Mesenchymal stem cell (in vitro differentiated cells and primary cell): ENCODE measurements at regions not wholly inside any gene's neighbourhood (a gene's known extent, or its start where the extent isn't known, plus 50 kb on each side); places are given as distances from the start of the nearest gene placed in this dataset.
A peak's percentile ranks its signal among the peaks of the same experiment; 100 is the strongest.

Experiments
- DNase-seq: peaks from one replicate; pipeline ENCODE4 v3.0.0-alpha.2; 2013
- H2AFZ ChIP-seq: one replicate; pipeline ENCODE4 v1.6.1; 2013; ENCODE audit warnings: low read depth, mild to moderate bottlenecking, control low read depth, inconsistent platforms, low read length, moderate library complexity
- H2AK5ac ChIP-seq: 2 replicates; pipeline ENCODE4 v1.6.1; 2013; ENCODE audit warnings: low read length, moderate library complexity, mild to moderate bottlenecking, inconsistent platforms; ENCODE audit not compliant: severe bottlenecking
- H2BK120ac ChIP-seq: one replicate; pipeline ENCODE4 v1.6.1; 2013; ENCODE audit warnings: low read depth, mild to moderate bottlenecking, inconsistent platforms, low read length, moderate library complexity
- H2BK12ac ChIP-seq, 2 experiments: one replicate each; pipeline ENCODE4 v1.6.1; 2013; ENCODE audit warnings: inconsistent platforms in 2 of 2, low read length in 2 of 2, mild to moderate bottlenecking in 2 of 2, moderate library complexity in 2 of 2, control low read depth in 1 of 2
- H2BK15ac ChIP-seq: one replicate; pipeline ENCODE4 v1.6.1; 2013; ENCODE audit warnings: mild to moderate bottlenecking, low read depth, inconsistent platforms; ENCODE audit not compliant: poor library complexity, severe bottlenecking
- H2BK5ac ChIP-seq: 2 replicates; pipeline ENCODE4 v1.6.1; 2013; ENCODE audit warnings: low read depth, mild to moderate bottlenecking, low read length, control low read depth, inconsistent platforms; ENCODE audit not compliant: poor library complexity, severe bottlenecking
- H3K14ac ChIP-seq, 2 experiments: one replicate each; pipeline ENCODE4 v1.6.1; 2013; ENCODE audit warnings: inconsistent platforms in 2 of 2, low read length in 2 of 2, control low read depth in 1 of 2, mild to moderate bottlenecking in 1 of 2, moderate library complexity in 1 of 2
- H3K18ac ChIP-seq, 2 experiments: one replicate each; pipeline ENCODE4 v1.6.1; 2013; ENCODE audit warnings: inconsistent platforms in 2 of 2, low read length in 2 of 2, control low read depth in 1 of 2, low read depth in 1 of 2, mild to moderate bottlenecking in 1 of 2
- H3K23ac ChIP-seq, 2 experiments: one replicate each; pipeline ENCODE4 v1.6.1; 2013; ENCODE audit warnings: inconsistent platforms in 2 of 2, low read length in 2 of 2, mild to moderate bottlenecking in 2 of 2, moderate library complexity in 2 of 2, control low read depth in 1 of 2
- H3K27ac ChIP-seq: 2 replicates; pipeline ENCODE4 v1.5.1; 2013; ENCODE audit warnings: mild to moderate bottlenecking, moderate library complexity, low read length, control low read depth, inconsistent platforms; ENCODE audit not compliant: poor library complexity, severe bottlenecking
- H3K27me3 ChIP-seq, 2 experiments: 2 replicates each; pipeline versions ENCODE4 v1.6.1 to v1.7.0; 2013; ENCODE audit warnings: low read length in 2 of 2, mild to moderate bottlenecking in 2 of 2, moderate library complexity in 2 of 2, control low read depth in 1 of 2, inconsistent platforms in 1 of 2; ENCODE audit not compliant: control insufficient read depth in 1 of 2, insufficient read depth in 1 of 2
- H3K36me3 ChIP-seq, 2 experiments: 2 replicates each; pipeline versions ENCODE4 v1.6.1 to v1.7.0; 2013; ENCODE audit warnings: low read length in 2 of 2, control low read depth in 1 of 2, inconsistent platforms in 1 of 2, low read depth in 1 of 2, mild to moderate bottlenecking in 1 of 2; ENCODE audit not compliant: insufficient read depth in 2 of 2, control insufficient read depth in 1 of 2
- H3K4ac ChIP-seq, 2 experiments: one replicate each; pipeline ENCODE4 v1.6.1; 2013; ENCODE audit warnings: inconsistent platforms in 2 of 2, low read length in 2 of 2, mild to moderate bottlenecking in 2 of 2, moderate library complexity in 2 of 2, control low read depth in 1 of 2, low read depth in 1 of 2
- H3K4me1 ChIP-seq: 2 replicates; pipeline ENCODE4 v1.6.1; 2013; ENCODE audit warnings: low read depth, low read length, control low read depth; ENCODE audit not compliant: control insufficient read depth, insufficient read depth
- H3K4me2 ChIP-seq: 2 replicates; pipeline ENCODE4 v1.6.1; 2013; ENCODE audit warnings: low read length, mild to moderate bottlenecking, inconsistent platforms; ENCODE audit not compliant: poor library complexity, severe bottlenecking
- H3K4me3 ChIP-seq, 2 experiments: 2 replicates each; pipeline versions ENCODE4 v1.5.1 to v1.7.0; 2013; ENCODE audit warnings: low read length in 2 of 2, mild to moderate bottlenecking in 2 of 2, control low read depth in 1 of 2, low read depth in 1 of 2; ENCODE audit not compliant: insufficient read depth in 1 of 2
- H3K79me1 ChIP-seq: replicated peaks from 2 replicates; pipeline ENCODE4 v1.6.1; 2013; ENCODE audit warnings: mild to moderate bottlenecking, control low read depth, low read length, inconsistent platforms; ENCODE audit not compliant: poor library complexity, severe bottlenecking
- H3K9ac ChIP-seq: 2 replicates; pipeline ENCODE4 v1.7.0; 2013; ENCODE audit warnings: mild to moderate bottlenecking, low read length, moderate library complexity
- H3K9me3 ChIP-seq: 2 replicates; pipeline ENCODE4 v1.7.0; 2013; ENCODE audit warnings: mild to moderate bottlenecking, low read length; ENCODE audit not compliant: control insufficient read depth
- H4K8ac ChIP-seq: one replicate; pipeline ENCODE4 v1.6.1; 2013; ENCODE audit warnings: inconsistent platforms, mild to moderate bottlenecking, low read length, moderate library complexity
- H4K91ac ChIP-seq: one replicate; pipeline ENCODE4 v1.6.1; 2013; ENCODE audit warnings: mild to moderate bottlenecking, low read length, inconsistent platforms
- WGBS: methylation state at CpG from one replicate; pipeline ENCODE4 v1.1.7; 2013; ENCODE audit warnings: mixed read lengths; 5-methylcytosine and 5-hydroxymethylcytosine counted together

DNA sequence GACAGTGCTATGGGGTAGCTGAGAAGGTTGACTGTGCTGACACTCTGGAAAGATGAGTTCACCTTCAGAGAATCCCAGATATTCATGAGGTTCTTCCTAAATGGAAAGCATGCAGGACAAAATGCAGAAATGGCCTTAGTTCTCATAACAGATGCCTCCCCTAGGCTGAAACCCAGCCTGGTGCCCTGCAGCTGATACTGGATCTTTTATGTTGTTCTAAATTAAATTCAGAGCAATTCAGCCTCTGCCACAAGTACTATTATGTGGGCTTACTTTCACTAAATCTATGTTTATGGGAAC, 172.0 kb upstream of the SERPINE2 start:
- H2BK120ac ChIP-seq, result no peak overlapping the region
- H3K4me3 ChIP-seq, result no peak overlapping the region
- no peak overlapping the region for H3K23ac ChIP-seq
- H3K27ac ChIP-seq, result no peak overlapping the region
- H3K9ac ChIP-seq, result no peak overlapping the region
- no peak overlapping the region for H2AFZ ChIP-seq
- no peak overlapping the region for H4K8ac ChIP-seq
- H2BK5ac ChIP-seq, result no peak overlapping the region
- no peak overlapping the region for H2AK5ac ChIP-seq
- H2BK15ac ChIP-seq, result no peak overlapping the region
- no peaks in the 10 kb centered on the region for H3K36me3 ChIP-seq
- no peak overlapping the region for H3K4me2 ChIP-seq
- H4K91ac ChIP-seq, result no peak overlapping the region
- peaks cover 6% of the 10 kb centered on the region for H3K4me1 ChIP-seq
- H3K79me1 ChIP-seq, result no peaks in the 10 kb centered on the region
- H2BK12ac ChIP-seq, result no peak overlapping the region
- H3K4ac ChIP-seq, result no peak overlapping the region
- DNase-seq, result no peak
- no peaks in the 10 kb centered on the region for H3K9me3 ChIP-seq
- no peak overlapping the region for H3K18ac ChIP-seq
- no peak overlapping the region for H3K14ac ChIP-seq
- H3K27me3 ChIP-seq, result no peaks in the 10 kb centered on the region

DNA sequence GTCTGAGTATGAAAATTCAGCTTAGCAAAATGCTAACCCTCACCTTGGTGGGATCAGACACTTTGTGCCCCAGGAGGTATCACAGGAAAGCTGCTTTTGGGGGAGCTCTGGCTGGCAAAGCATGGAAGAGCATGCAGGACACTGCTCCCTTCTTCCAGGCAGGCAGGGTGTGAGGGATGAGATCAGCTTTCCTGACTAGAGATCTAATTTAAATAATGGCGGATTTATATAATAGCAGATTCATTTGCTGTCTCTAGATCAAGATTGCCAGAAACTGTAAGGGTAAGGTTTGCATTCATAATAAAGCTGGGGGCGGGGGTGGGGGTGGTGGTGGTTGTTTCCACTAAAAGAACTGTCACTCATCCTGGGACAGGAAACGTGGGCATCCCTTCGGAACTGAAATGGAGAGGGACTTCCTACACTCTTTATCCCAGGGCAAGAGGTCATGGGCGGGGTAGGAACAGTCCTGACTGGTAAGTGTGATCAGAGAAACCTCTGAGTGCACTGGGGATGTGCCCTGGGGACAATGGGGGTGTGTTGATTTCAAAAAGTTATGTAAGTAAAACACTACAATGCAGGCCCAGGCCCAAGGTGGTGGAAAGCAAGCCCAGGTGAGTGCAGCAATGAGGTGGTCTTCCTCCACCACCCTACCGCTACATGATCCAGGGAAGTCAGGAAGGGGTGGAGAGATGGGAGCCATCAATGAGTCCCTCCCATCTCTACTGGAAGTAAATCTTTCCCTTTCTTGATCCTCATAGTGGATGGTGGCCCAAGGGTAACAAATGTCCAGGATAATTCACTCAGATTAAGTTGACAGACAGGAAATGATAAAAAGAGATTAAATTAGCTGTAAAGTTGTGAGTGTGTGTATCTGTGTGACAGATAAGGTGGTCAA, 171.4 kb upstream of the SERPINE2 start:
- Histone ChIP-seq H3K4me3 (no peak overlapping the region), H3K18ac (no peak overlapping the region), H3K9me3 (no peaks in the 10 kb centered on the region), H3K9ac (no peak overlapping the region), H3K4me1 (peaks cover 5% of the 10 kb centered on the region), H4K8ac (no peak overlapping the region), H2BK5ac (no peak overlapping the region), H2BK15ac (no peak overlapping the region), H3K79me1 (no peaks in the 10 kb centered on the region), H3K23ac (peak overlapping the region in 1 of 2 experiments; percentile 46), H3K27ac (no peak overlapping the region), H3K14ac (no peak overlapping the region), H3K4ac (no peak overlapping the region), H2AFZ (no peak overlapping the region), H3K4me2 (no peak overlapping the region), H3K27me3 (no peaks in the 10 kb centered on the region), H3K36me3 (no peaks in the 10 kb centered on the region), H4K91ac (no peak overlapping the region), H2BK120ac (no peak overlapping the region), H2AK5ac (no peak overlapping the region), H2BK12ac (no peak overlapping the region)
- WGBS, result 96% methylated on average over 3 of the region's 6 CpGs
- DNase-seq, result no peak

DNA sequence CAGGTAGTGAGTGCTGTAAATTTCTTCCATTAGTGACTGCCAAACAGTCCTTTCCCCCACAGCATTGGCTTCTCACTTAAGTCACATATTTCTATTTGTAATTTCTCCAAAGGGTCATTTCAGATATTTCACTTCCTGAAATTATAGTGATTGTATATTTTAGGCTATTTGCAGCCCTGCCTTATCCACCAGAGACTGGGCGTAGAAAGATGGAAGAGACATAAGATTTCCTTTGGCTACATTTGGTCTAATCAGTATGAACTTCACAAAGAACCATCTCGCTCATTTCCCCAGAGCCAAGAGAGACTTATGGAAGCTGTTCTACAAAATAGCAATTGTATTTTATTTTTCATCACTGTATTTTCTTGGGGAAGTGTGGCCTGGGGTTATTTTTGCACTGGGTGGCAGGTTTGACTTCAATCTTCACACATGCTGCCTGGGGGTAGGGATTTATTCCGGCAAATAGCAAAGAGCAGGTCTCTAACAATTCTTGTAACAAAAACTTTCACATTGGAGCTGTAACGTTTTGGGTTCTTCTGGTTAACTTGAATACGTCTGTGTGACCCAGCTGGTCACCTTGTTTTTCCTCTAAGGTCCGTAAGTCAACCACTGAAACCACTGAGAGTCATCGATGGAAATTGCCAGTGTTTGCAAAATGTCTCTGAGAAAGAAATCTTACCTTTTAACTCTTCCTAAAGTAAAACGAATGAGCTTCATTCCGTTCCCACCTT, 170.6 kb upstream of the SERPINE2 start:
- Histone ChIP-seq H3K4me1 (peaks cover 4% of the 10 kb centered on the region), H2BK5ac (no peak overlapping the region), H4K8ac (no peak overlapping the region), H3K9me3 (no peaks in the 10 kb centered on the region), H3K9ac (no peak overlapping the region), H3K4me2 (no peak overlapping the region), H2AK5ac (no peak overlapping the region), H3K18ac (no peak overlapping the region), H3K4me3 (no peak overlapping the region), H2BK120ac (no peak overlapping the region), H3K27me3 (no peaks in the 10 kb centered on the region), H4K91ac (no peak overlapping the region), H3K36me3 (no peaks in the 10 kb centered on the region), H3K23ac (no peak overlapping the region), H2BK12ac (no peak overlapping the region), H3K79me1 (no peaks in the 10 kb centered on the region), H3K4ac (no peak overlapping the region), H2AFZ (no peak overlapping the region), H3K27ac (no peak overlapping the region), H2BK15ac (no peak overlapping the region), H3K14ac (no peak overlapping the region)
- DNase-seq, result no peak
- WGBS, result 90% methylated on average over 9 of the region's 9 CpGs

DNA sequence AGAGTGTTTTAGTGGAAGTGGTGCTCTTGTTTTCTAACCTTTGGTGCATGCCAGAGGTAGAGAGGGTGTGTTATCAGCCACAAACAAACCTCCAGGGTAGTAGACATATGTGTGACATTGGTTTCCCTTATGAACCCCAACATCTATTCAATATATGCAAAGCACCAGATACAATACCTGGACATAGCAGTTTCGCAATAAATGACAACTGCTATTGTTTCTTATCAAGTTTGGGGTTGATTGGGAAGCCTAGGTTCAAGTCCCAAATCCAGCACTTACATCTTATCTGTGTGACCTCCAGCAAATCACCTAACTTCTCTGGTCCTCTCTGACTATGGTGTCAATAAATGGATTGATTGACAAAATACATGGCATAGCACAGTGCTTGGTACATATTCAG, 169.4 kb upstream of the SERPINE2 start:
- Histone ChIP-seq H3K79me1 (no peaks in the 10 kb centered on the region), H3K4me1 (peaks cover 4% of the 10 kb centered on the region), H3K9ac (no peak overlapping the region), H4K8ac (no peak overlapping the region), H3K27ac (no peak overlapping the region), H3K14ac (no peak overlapping the region), H2BK5ac (no peak overlapping the region), H3K18ac (no peak overlapping the region), H3K4me2 (no peak overlapping the region), H3K9me3 (no peaks in the 10 kb centered on the region), H3K27me3 (no peaks in the 10 kb centered on the region), H2BK15ac (no peak overlapping the region), H2BK12ac (no peak overlapping the region), H3K4ac (no peak overlapping the region), H2AFZ (no peak overlapping the region), H4K91ac (no peak overlapping the region), H3K4me3 (no peak overlapping the region), H2AK5ac (no peak overlapping the region), H2BK120ac (no peak overlapping the region), H3K23ac (no peak overlapping the region), H3K36me3 (no peaks in the 10 kb centered on the region)
- no CpG with 5 or more reads among the region's 1 CpG for WGBS
- no peak for DNase-seq
